PC-3 (cell line): ENCODE measurements at regions not wholly inside any gene's neighbourhood (a gene's known extent, or its start where the extent isn't known, plus 50 kb on each side); places are given as distances from the start of the nearest gene placed in this dataset.

Experiments used
- CTCF ChIP-seq: fragments of 300-600 bp; sonication (generic); conservative IDR thresholded peaks from 2 replicates; pipeline ENCODE4 v1.5.1; 2017; ENCODE audit warnings: antibody characterized with exemption, low read depth, mild to moderate bottlenecking, low read length
- EZH2 ChIP-seq: fragments of 300-600 bp; sonication (generic); IDR thresholded peaks from one replicate; pipeline ENCODE4 v1.6.1; 2017; ENCODE audit warnings: antibody characterized with exemption, mild to moderate bottlenecking, low read length; ENCODE audit not compliant: unreplicated experiment
- EZH2phosphoT487 ChIP-seq: fragments of 300-600 bp; sonication (generic); IDR thresholded peaks from 2 replicates; pipeline ENCODE4 v1.6.1; 2018; ENCODE audit warnings: mild to moderate bottlenecking, antibody characterized with exemption, low read length, borderline replicate concordance

- TF ChIP-seq CTCF (no peak), EZH2 (no peak), EZH2phosphoT487 (no peak)
Observed at GRCh38 chr9:27654629-27655285, 81.5 kb upstream of the C9orf72 start.
